GM18511 (cell line): ENCODE measurements at regions not wholly inside any gene's neighbourhood (a gene's known extent, or its start where the extent isn't known, plus 50 kb on each side); places are given as distances from the start of the nearest gene placed in this dataset.

ENCODE experiments used
- ATAC-seq: cut with Tn5 transposase; IDR thresholded peaks from one replicate; pipeline ENCODE4 v1.9.1; 2021; ENCODE audit warnings: mild to moderate bottlenecking, moderate library complexity; ENCODE audit not compliant: unreplicated experiment

- no peak for ATAC-seq
Observed at GRCh38 chr4:163621821-163622220, 127.3 kb downstream of the TMA16 start.

- no peak for ATAC-seq
Observed at GRCh38 chr4:163622379-163623035, 128.0 kb downstream of the TMA16 start.

GRCh38 chr4:163623787-163624186 is 129.3 kb downstream of the TMA16 start:
- ATAC-seq: no peak

- ATAC-seq: no peak
Observed at GRCh38 chr4:163624727-163625126, 130.2 kb downstream of the TMA16 start.

- ATAC-seq: no peak
Observed at GRCh38 chr4:163631288-163631687, 136.8 kb downstream of the TMA16 start.

- ATAC-seq: no peak
Observed at GRCh38 chr4:163638909-163639308, 144.4 kb downstream of the TMA16 start.

- ATAC-seq: no peak
Observed at GRCh38 chr4:163649557-163650091, 155.1 kb downstream of the TMA16 start.

- ATAC-seq: no peak
Observed at GRCh38 chr4:163651761-163652160, 157.3 kb downstream of the TMA16 start.

- no peak for ATAC-seq
Observed at GRCh38 chr4:163654621-163655020, 160.1 kb downstream of the TMA16 start.

GRCh38 chr4:163660636-163661035 is 166.1 kb downstream of the TMA16 start:
- ATAC-seq: no peak

GRCh38 chr4:163662768-163663167 is 168.3 kb downstream of the TMA16 start:
- peak; percentile 36 for ATAC-seq

- peak; percentile 78 for ATAC-seq
Observed at GRCh38 chr4:163663454-163664225, 169.2 kb downstream of the TMA16 start.

- ATAC-seq: no peak
Observed at GRCh38 chr4:163665101-163665500, 170.6 kb downstream of the TMA16 start.

GRCh38 chr4:163665521-163666331 is 171.2 kb downstream of the TMA16 start:
- peak; percentile 33 for ATAC-seq

- ATAC-seq: no peak
Observed at GRCh38 chr4:163666332-163666873, 171.9 kb downstream of the TMA16 start.

GRCh38 chr4:163672751-163673150 is 178.3 kb downstream of the TMA16 start:
- ATAC-seq: no peak

- ATAC-seq: peak; percentile 57
Observed at GRCh38 chr4:163673848-163674697, 179.6 kb downstream of the TMA16 start.

- ATAC-seq: no peak
Observed at GRCh38 chr4:163679189-163679588, 184.7 kb downstream of the TMA16 start.

GRCh38 chr4:163680386-163681098 is 186.1 kb downstream of the TMA16 start:
- no peak for ATAC-seq
